NB4 (cell line): ENCODE measurements at regions not wholly inside any gene's neighbourhood (a gene's known extent, or its start where the extent isn't known, plus 50 kb on each side); places are given as distances from the start of the nearest gene placed in this dataset.

ENCODE experiments used
- DNase-seq: peaks from one replicate; pipeline ENCODE4 v3.0.0; 2010; ENCODE audit warnings: low read depth
- H3K4me3 ChIP-seq: one replicate; pipeline ENCODE4 v1.5.1; 2011; ENCODE audit warnings: mild to moderate bottlenecking, low read depth, low read length, moderate library complexity
- CTCF ChIP-seq: IDR thresholded peaks from one replicate; pipeline ENCODE4 v1.5.1; 2012; ENCODE audit warnings: low read depth, low read length
- MAX ChIP-seq: IDR thresholded peaks from 2 replicates; pipeline ENCODE4 v1.6.1; 2011; ENCODE audit warnings: low read depth, low read length
- MYC ChIP-seq: IDR thresholded peaks from 2 replicates; pipeline ENCODE4 v1.6.1; 2011; ENCODE audit warnings: low read depth, low read length
- POLR2A ChIP-seq: IDR thresholded peaks from 2 replicates; pipeline ENCODE4 v1.6.1; 2011; ENCODE audit warnings: mild to moderate bottlenecking; ENCODE audit not compliant: insufficient read length; ENCODE audit errors: extremely low read depth

GRCh38 chr5:3853362-3853761 lies 257.7 kb downstream of the IRX1 start:
- TF ChIP-seq MYC, result no peak
- no peak for TF ChIP-seq POLR2A
- no peak overlapping the region for H3K4me3 ChIP-seq
- DNase-seq, result no peak

GRCh38 chr5:3854188-3854821 lies 258.7 kb downstream of the IRX1 start:
- TF ChIP-seq MAX, result no peak
- no peak for TF ChIP-seq POLR2A
- TF ChIP-seq CTCF, result no peak
- no peak for TF ChIP-seq MYC
- no peak for DNase-seq
- no peak overlapping the region for H3K4me3 ChIP-seq

GRCh38 chr5:3856036-3856435 lies 260.4 kb downstream of the IRX1 start:
- no peak overlapping the region for H3K4me3 ChIP-seq
- DNase-seq, result no peak
- TF ChIP-seq MAX, result no peak
- no peak for TF ChIP-seq CTCF
- no peak for TF ChIP-seq POLR2A
- TF ChIP-seq MYC, result no peak

GRCh38 chr5:3858524-3858923 lies 262.9 kb downstream of the IRX1 start:
- H3K4me3 ChIP-seq, result no peak overlapping the region
- TF ChIP-seq CTCF, result no peak
- TF ChIP-seq POLR2A, result no peak
- no peak for TF ChIP-seq MAX
- TF ChIP-seq MYC, result no peak
- DNase-seq, result no peak

- no peak for DNase-seq
- TF ChIP-seq MAX (no peak), POLR2A (no peak), CTCF (no peak), MYC (no peak)
- H3K4me3 ChIP-seq, result no peak overlapping the region
These were observed 267.3 kb downstream of the IRX1 start for GRCh38 chr5:3862906-3863305.

- H3K4me3 ChIP-seq, result no peak overlapping the region
- no peak for DNase-seq
- TF ChIP-seq CTCF (no peak), POLR2A (no peak), MYC (no peak), MAX (no peak)
These were observed 279.5 kb downstream of the IRX1 start for GRCh38 chr5:3875144-3875543.
